ENCODE measurements at regions not wholly inside any gene's neighbourhood (a gene's known extent, or its start where the extent isn't known, plus 50 kb on each side); places are given as distances from the start of the nearest gene placed in this dataset.

DNA sequence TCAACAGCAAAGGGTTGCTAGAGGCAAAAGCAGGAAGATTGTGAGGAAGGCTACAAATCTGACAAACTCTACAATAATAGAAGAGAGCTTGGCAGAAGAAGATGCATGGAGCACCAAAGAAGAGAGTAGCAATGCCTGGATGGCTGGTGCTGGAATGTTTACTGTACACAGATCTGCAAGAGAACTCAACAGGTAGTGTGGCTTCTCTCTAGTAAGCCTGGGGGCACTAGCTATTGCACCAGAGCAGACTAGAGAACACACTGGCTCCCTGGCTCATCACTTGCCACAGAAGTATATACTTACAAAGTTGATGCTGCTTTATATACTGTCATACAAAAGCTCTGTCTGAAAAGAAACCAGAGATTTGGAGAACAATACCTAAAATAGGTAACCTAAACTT lies 475.0 kb upstream of the NCAM2 start:
- ChIA-PET CTCF (no interaction called here), POLR2A (no interaction called here), RAD21 (ENCODE audit: low non-redundant PET in 1 of 2, low total read pairs in 2 of 2, uncharacterized antibody in 2 of 2, unreplicated experiment in 2 of 2) (no interaction called here)
- Histone ChIP-seq H3K9me2 (ENCODE audit: insufficient read depth) (no peaks in the 10 kb centered on the region), H3K27ac (ENCODE audit: low read depth, low read length) (no peak overlapping the region), H3K9me3 (ENCODE audit: control insufficient read depth in 1 of 2, insufficient read depth in 1 of 2, low read depth in 1 of 2, low read length in 2 of 2) (peaks cover 22 to 25% of the 10 kb centered on the region in 2 experiments; a peak in 2 of 4 replicates), H3K4me1 (ENCODE audit: control insufficient read depth in 1 of 2, insufficient read depth in 2 of 2, low read length in 2 of 2) (no peaks in the 10 kb centered on the region), H3K36me3 (ENCODE audit: control insufficient read depth in 1 of 2, insufficient read depth in 2 of 2, low read length in 2 of 2) (no peaks in the 10 kb centered on the region), H3K27me3 (ENCODE audit: insufficient read depth, low read length) (no peaks in the 10 kb centered on the region), H2AFZ (ENCODE audit: low read depth, low read length, poor library complexity, severe bottlenecking) (no peak overlapping the region), H3K4me3 (replicated peaks in 1 of 2; ENCODE audit: low read depth in 1 of 2, low read length in 2 of 2) (no peak overlapping the region), H3K4me2 (ENCODE audit: low read length) (no peak overlapping the region), H3K79me2 (ENCODE audit: insufficient read depth, low read length) (no peaks in the 10 kb centered on the region), H3K9ac (ENCODE audit: low read length) (no peak overlapping the region), H4K20me1 (ENCODE audit: insufficient read depth) (no peaks in the 10 kb centered on the region; the same call in 1 of the 2 replicates)
- intact Hi-C loops (cut with micrococcal nuclease): no loop called here
- ATAC-seq (no peak), DNase-seq (ENCODE audit: low read depth, low spot score) (no peak)
- TF ChIP-seq EZH2 (IDR thresholded peaks at IDR 0.05) (no peak), MAX (IDR thresholded peaks at IDR 0.05) (no peak), SP1 (IDR thresholded peaks at IDR 0.05; ENCODE audit: low read depth) (no peak), YY1 (IDR thresholded peaks at IDR 0.05; ENCODE audit: extremely low read depth, insufficient replicate concordance, low read depth, low read length) (no peak), ZNF274 (IDR thresholded peaks at IDR 0.05; ENCODE audit: low read depth, low read length) (no peak), RAD21 (IDR thresholded peaks at IDR 0.05; ENCODE audit: low read depth) (no peak), JUND (IDR thresholded peaks at IDR 0.05) (no peak), ZBTB33 (IDR thresholded peaks at IDR 0.05; ENCODE audit: extremely low read depth, insufficient replicate concordance, low read length) (no peak), ATF3 (IDR thresholded peaks at IDR 0.05) (no peak), TCF7L2 (IDR thresholded peaks at IDR 0.05; ENCODE audit: borderline replicate concordance, extremely low read depth, insufficient read depth, insufficient read length) (no peak)
- BruUV-seq (replicated peaks): no TSS peak

All from HCT116 (cell line).